ENCODE measurements at regions not wholly inside any gene's neighbourhood (a gene's known extent, or its start where the extent isn't known, plus 50 kb on each side); places are given as distances from the start of the nearest gene placed in this dataset.

GRCh38 chr2:53536583-53537361, 230.8 kb upstream of the CHAC2 start:
- H3K36me3 ChIP-seq (replicated peaks; ENCODE audit: insufficient read depth, low read depth): no peaks in the 10 kb centered on the region

GRCh38 chr2:53535234-53535840, 232.3 kb upstream of the CHAC2 start:
- Histone ChIP-seq H3K4me3 (no peak overlapping the region), H3K79me2 (no peaks in the 10 kb centered on the region), H2AFZ (no peak overlapping the region), H3K27ac (no peak overlapping the region), H3K27me3 (no peaks in the 10 kb centered on the region), H3K9me2 (replicated peaks; ENCODE audit: insufficient read depth) (no peaks in the 10 kb centered on the region), H3K36me3 (replicated peaks; ENCODE audit: insufficient read depth, low read depth) (no peaks in the 10 kb centered on the region), H4K20me1 (ENCODE audit: insufficient read depth, poor library complexity, severe bottlenecking) (no peaks in the 10 kb centered on the region), H3K4me2 (no peak overlapping the region), H3K4me1 (ENCODE audit: insufficient read depth) (no peaks in the 10 kb centered on the region), H3K9me3 (ENCODE audit: low read depth) (no peaks in the 10 kb centered on the region)
- no peak for DNase-seq (ENCODE audit: low spot score)
- no peak for TF ChIP-seq EZH2phosphoT487 (IDR thresholded peaks at IDR 0.05; ENCODE audit: low read depth, severe bottlenecking, unreplicated experiment)
- no peak for TF ChIP-seq CTCF (IDR thresholded peaks at IDR 0.05; ENCODE audit: poor library complexity)
- TF ChIP-seq EZH2 (IDR thresholded peaks at IDR 0.05; ENCODE audit: borderline replicate concordance): no peak
- 74% methylated on average over 4 of the region's 4 CpGs for WGBS (ENCODE audit: low lambda C conversion rate, missing lambda C conversion rate)

More at GRCh38 chr2:53536583-53537361, 230.8 kb upstream of the CHAC2 start:
- DNase-seq (ENCODE audit: low spot score): no peak
- TF ChIP-seq CTCF (IDR thresholded peaks at IDR 0.05; ENCODE audit: poor library complexity) (no peak), EZH2phosphoT487 (IDR thresholded peaks at IDR 0.05; ENCODE audit: low read depth, severe bottlenecking, unreplicated experiment) (no peak), EZH2 (IDR thresholded peaks at IDR 0.05; ENCODE audit: borderline replicate concordance) (no peak)
- Histone ChIP-seq H3K4me2 (no peak overlapping the region), H3K9me2 (replicated peaks; ENCODE audit: insufficient read depth) (no peaks in the 10 kb centered on the region), H4K20me1 (ENCODE audit: insufficient read depth, poor library complexity, severe bottlenecking) (no peaks in the 10 kb centered on the region), H2AFZ (no peak overlapping the region), H3K4me3 (no peak overlapping the region), H3K9me3 (ENCODE audit: low read depth) (no peaks in the 10 kb centered on the region), H3K79me2 (no peaks in the 10 kb centered on the region), H3K27ac (no peak overlapping the region), H3K4me1 (ENCODE audit: insufficient read depth) (no peaks in the 10 kb centered on the region), H3K27me3 (no peaks in the 10 kb centered on the region)
- WGBS (ENCODE audit: low lambda C conversion rate, missing lambda C conversion rate): 92% methylated on average over 4 of the region's 4 CpGs

GRCh38 chr2:53530126-53530525, 237.5 kb upstream of the CHAC2 start:
- H3K4me2 ChIP-seq: no peak overlapping the region
- no peaks in the 10 kb centered on the region for H3K9me2 ChIP-seq (replicated peaks; ENCODE audit: insufficient read depth)
- no peaks in the 10 kb centered on the region for H3K36me3 ChIP-seq (replicated peaks; ENCODE audit: insufficient read depth, low read depth)
- no peaks in the 10 kb centered on the region for H4K20me1 ChIP-seq (ENCODE audit: insufficient read depth, poor library complexity, severe bottlenecking)
- DNase-seq (ENCODE audit: low spot score): no peak
- no peaks in the 10 kb centered on the region for H3K9me3 ChIP-seq (ENCODE audit: low read depth)
- H3K79me2 ChIP-seq: no peaks in the 10 kb centered on the region
- no peak overlapping the region for H3K4me3 ChIP-seq
- no peaks in the 10 kb centered on the region for H3K4me1 ChIP-seq (ENCODE audit: insufficient read depth)
- H2AFZ ChIP-seq: no peak overlapping the region
- H3K27me3 ChIP-seq: no peaks in the 10 kb centered on the region
- no peak for TF ChIP-seq CTCF (IDR thresholded peaks at IDR 0.05; ENCODE audit: poor library complexity)
- no peak for TF ChIP-seq EZH2 (IDR thresholded peaks at IDR 0.05; ENCODE audit: borderline replicate concordance)
- no peak for TF ChIP-seq EZH2phosphoT487 (IDR thresholded peaks at IDR 0.05; ENCODE audit: low read depth, severe bottlenecking, unreplicated experiment)
- H3K27ac ChIP-seq: no peak overlapping the region
